PC-3 (cell line): ENCODE measurements at regions not wholly inside any gene's neighbourhood (a gene's known extent, or its start where the extent isn't known, plus 50 kb on each side); places are given as distances from the start of the nearest gene placed in this dataset.

ENCODE experiments used
- CTCF ChIP-seq: fragments of 300-600 bp; sonication (generic); conservative IDR thresholded peaks from 2 replicates; pipeline ENCODE4 v1.5.1; 2017; ENCODE audit warnings: antibody characterized with exemption, low read depth, mild to moderate bottlenecking, low read length
- EZH2 ChIP-seq: fragments of 300-600 bp; sonication (generic); IDR thresholded peaks from one replicate; pipeline ENCODE4 v1.6.1; 2017; ENCODE audit warnings: antibody characterized with exemption, mild to moderate bottlenecking, low read length; ENCODE audit not compliant: unreplicated experiment
- EZH2phosphoT487 ChIP-seq: fragments of 300-600 bp; sonication (generic); IDR thresholded peaks from 2 replicates; pipeline ENCODE4 v1.6.1; 2018; ENCODE audit warnings: mild to moderate bottlenecking, antibody characterized with exemption, low read length, borderline replicate concordance

- TF ChIP-seq EZH2 (no peak), CTCF (no peak), EZH2phosphoT487 (no peak)
These were observed 603.7 kb downstream of the TENT5A start for GRCh38 chr6:81148751-81149150.
